Dedifferentiated amniotic fluid mesenchymal stem cell (primary cell): ENCODE measurements at regions not wholly inside any gene's neighbourhood (a gene's known extent, or its start where the extent isn't known, plus 50 kb on each side); places are given as distances from the start of the nearest gene placed in this dataset.

ENCODE experiments used
- DNase-seq: peaks from one replicate; pipeline ENCODE4 v3.0.0-alpha.2; 2016; ENCODE audit errors: extremely low spot score

GRCh38 chr12:113658006-113658655 is 186.5 kb upstream of the LHX5 start:
- DNase-seq = no peak

GRCh38 chr12:113655919-113656318 is 184.2 kb upstream of the LHX5 start:
- DNase-seq = no peak

GRCh38 chr12:113655479-113655878 is 183.8 kb upstream of the LHX5 start:
- no peak for DNase-seq

GRCh38 chr12:113651662-113652061 is 180.0 kb upstream of the LHX5 start:
- DNase-seq = no peak

GRCh38 chr12:113650476-113650875 is 178.8 kb upstream of the LHX5 start:
- DNase-seq = no peak

- no peak for DNase-seq
Measured at GRCh38 chr12:113649256-113649830, 177.7 kb upstream of the LHX5 start.

GRCh38 chr12:113647048-113647447 is 175.4 kb upstream of the LHX5 start:
- no peak for DNase-seq

GRCh38 chr12:113645603-113646002 is 173.9 kb upstream of the LHX5 start:
- no peak for DNase-seq

GRCh38 chr12:113645183-113645582 is 173.5 kb upstream of the LHX5 start:
- DNase-seq = no peak

- no peak for DNase-seq
Measured at GRCh38 chr12:113643177-113643974, 171.7 kb upstream of the LHX5 start.

GRCh38 chr12:113642672-113643071 is 171.0 kb upstream of the LHX5 start:
- DNase-seq = no peak

GRCh38 chr12:113642216-113642615 is 170.5 kb upstream of the LHX5 start:
- no peak for DNase-seq

GRCh38 chr12:113641426-113642030 is 169.9 kb upstream of the LHX5 start:
- no peak for DNase-seq

- no peak for DNase-seq
Measured at GRCh38 chr12:113640837-113641236, 169.2 kb upstream of the LHX5 start.

GRCh38 chr12:113639474-113639873 is 167.8 kb upstream of the LHX5 start:
- no peak for DNase-seq

GRCh38 chr12:113638460-113638775 is 166.7 kb upstream of the LHX5 start:
- no peak for DNase-seq

- DNase-seq = no peak
Measured at GRCh38 chr12:113634982-113635381, 163.3 kb upstream of the LHX5 start.

- no peak for DNase-seq
Measured at GRCh38 chr12:113634474-113634873, 162.8 kb upstream of the LHX5 start.

- DNase-seq = no peak
Measured at GRCh38 chr12:113633678-113634332, 162.1 kb upstream of the LHX5 start.

- no peak for DNase-seq
Measured at GRCh38 chr12:113630625-113631024, 159.0 kb upstream of the LHX5 start.

GRCh38 chr12:113625499-113625898 is 153.8 kb upstream of the LHX5 start:
- no peak for DNase-seq

- no peak for DNase-seq
Measured at GRCh38 chr12:113622410-113622809, 150.7 kb upstream of the LHX5 start.
